ENCODE measurements at regions not wholly inside any gene's neighbourhood (a gene's known extent, or its start where the extent isn't known, plus 50 kb on each side); places are given as distances from the start of the nearest gene placed in this dataset.
"Not testable (repeated sequence)": the region's sequence is repeated elsewhere in the genome, so short reads cannot be mapped to it uniquely, and the experiment has no call there.

- Mint-ChIP-seq H3K27ac (ENCODE audit: unreplicated experiment) (no peak overlapping the region), H3K36me3 (ENCODE audit: low read depth, unreplicated experiment) (no peaks in the 10 kb centered on the region), H3K27me3 (ENCODE audit: low read depth, unreplicated experiment) (no peaks in the 10 kb centered on the region), H3K4me1 (ENCODE audit: low read depth, unreplicated experiment) (no peaks in the 10 kb centered on the region), H3K9me3 (ENCODE audit: unreplicated experiment) (no peaks in the 10 kb centered on the region), H3K4me3 (ENCODE audit: unreplicated experiment) (no peak overlapping the region)
- no peaks in the 10 kb centered on the region for H3K36me3 ChIP-seq (ENCODE audit: insufficient read depth, low read length)
- no peak overlapping the region for H2AFZ ChIP-seq (ENCODE audit: low read depth, low read length)
- no peaks in the 10 kb centered on the region for H3K27me3 ChIP-seq (ENCODE audit: insufficient read depth, low read length)
- no peak overlapping the region for H3K27ac ChIP-seq (ENCODE audit: low read depth, low read length)
- H3K79me2 ChIP-seq (ENCODE audit: insufficient read depth, low read length): no peaks in the 10 kb centered on the region
- peak; percentile 32 for FAIRE-seq
- no peaks in the 10 kb centered on the region for H3K4me1 ChIP-seq (ENCODE audit: insufficient read depth, low read length)
- H4K20me1 ChIP-seq (ENCODE audit: insufficient read depth, low read length): no peaks in the 10 kb centered on the region
- no peak overlapping the region for H3K9ac ChIP-seq (ENCODE audit: low read length)
- DNase-seq (ENCODE audit: low read depth): no peak
- TF ChIP-seq EZH2 (IDR thresholded peaks at IDR 0.05; ENCODE audit: insufficient read depth, low read length): no peak
- TF ChIP-seq CTCF (IDR thresholded peaks at IDR 0.05; ENCODE audit: insufficient read depth, low read depth, low read length): no peak
- no peak overlapping the region for H3K4me3 ChIP-seq (ENCODE audit: insufficient read depth, low read depth, low read length)
- H3K9me3 ChIP-seq (ENCODE audit: insufficient read depth, low read depth, low read length): no peaks in the 10 kb centered on the region
- H3K4me2 ChIP-seq (ENCODE audit: low read length): no peak overlapping the region
Measured at GRCh38 chrX:34470507-34470906, 186.6 kb downstream of the TMEM47 start.

DNA sequence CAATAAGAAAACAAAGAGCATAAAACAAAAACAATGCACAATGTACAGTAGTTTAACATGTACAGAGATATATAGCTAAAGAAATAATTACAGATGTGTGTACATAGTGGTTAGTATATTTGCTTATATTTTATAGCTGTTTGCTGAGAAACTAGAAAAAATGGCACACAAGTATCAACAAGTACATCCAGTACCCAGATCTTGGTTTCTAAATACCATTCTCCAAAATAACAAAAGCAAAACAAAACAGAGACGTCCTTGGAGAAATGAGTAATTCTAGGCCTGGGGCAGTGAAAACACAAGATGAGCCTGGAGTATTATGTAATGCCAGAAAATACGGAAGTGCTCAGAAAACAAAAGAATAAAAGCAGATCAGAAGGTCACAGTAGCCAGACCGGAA, 189.6 kb downstream of the TMEM47 start:
- no peak for DNase-seq (ENCODE audit: low read depth)
- H4K20me1 ChIP-seq (ENCODE audit: insufficient read depth, low read length): no peaks in the 10 kb centered on the region
- H2AFZ ChIP-seq (ENCODE audit: low read depth, low read length): no peak overlapping the region
- no peaks in the 10 kb centered on the region for H3K27me3 ChIP-seq (ENCODE audit: insufficient read depth, low read length)
- no peaks in the 10 kb centered on the region for H3K9me3 Mint-ChIP-seq (ENCODE audit: unreplicated experiment)
- no peaks in the 10 kb centered on the region for H3K27me3 Mint-ChIP-seq (ENCODE audit: low read depth, unreplicated experiment)
- H3K9me3 ChIP-seq (ENCODE audit: insufficient read depth, low read depth, low read length): no peaks in the 10 kb centered on the region
- FAIRE-seq: peak; percentile 41
- no peak overlapping the region for H3K4me3 ChIP-seq (ENCODE audit: insufficient read depth, low read depth, low read length)
- H3K4me1 Mint-ChIP-seq (ENCODE audit: low read depth, unreplicated experiment): no peaks in the 10 kb centered on the region
- no peak overlapping the region for H3K4me2 ChIP-seq (ENCODE audit: low read length)
- H3K36me3 Mint-ChIP-seq (ENCODE audit: low read depth, unreplicated experiment): no peaks in the 10 kb centered on the region
- no peak overlapping the region for H3K9ac ChIP-seq (ENCODE audit: low read length)
- no peak overlapping the region for H3K27ac ChIP-seq (ENCODE audit: low read depth, low read length)
- H3K4me3 Mint-ChIP-seq (ENCODE audit: unreplicated experiment): no peak overlapping the region
- no peaks in the 10 kb centered on the region for H3K36me3 ChIP-seq (ENCODE audit: insufficient read depth, low read length)
- H3K79me2 ChIP-seq (ENCODE audit: insufficient read depth, low read length): no peaks in the 10 kb centered on the region
- H3K27ac Mint-ChIP-seq (ENCODE audit: unreplicated experiment): no peak overlapping the region
- no peaks in the 10 kb centered on the region for H3K4me1 ChIP-seq (ENCODE audit: insufficient read depth, low read length)
- no peak for TF ChIP-seq CTCF (IDR thresholded peaks at IDR 0.05; ENCODE audit: insufficient read depth, low read depth, low read length)
- TF ChIP-seq EZH2 (IDR thresholded peaks at IDR 0.05; ENCODE audit: insufficient read depth, low read length): no peak

GRCh38 chrX:34463220-34463619, 193.9 kb downstream of the TMEM47 start:
- H3K9me3 Mint-ChIP-seq (ENCODE audit: unreplicated experiment); H4K20me1 ChIP-seq (ENCODE audit: insufficient read depth, low read length); DNase-seq (ENCODE audit: low read depth); H3K4me3 ChIP-seq (ENCODE audit: insufficient read depth, low read depth, low read length); H3K4me1 ChIP-seq (ENCODE audit: insufficient read depth, low read length); H3K36me3 ChIP-seq (ENCODE audit: insufficient read depth, low read length); H3K27me3 ChIP-seq (ENCODE audit: insufficient read depth, low read length); H3K27ac ChIP-seq (ENCODE audit: low read depth, low read length); H3K4me1 Mint-ChIP-seq (ENCODE audit: low read depth, unreplicated experiment); H3K27ac Mint-ChIP-seq (ENCODE audit: unreplicated experiment); H3K4me2 ChIP-seq (ENCODE audit: low read length); H2AFZ ChIP-seq (ENCODE audit: low read depth, low read length); H3K79me2 ChIP-seq (ENCODE audit: insufficient read depth, low read length); H3K27me3 Mint-ChIP-seq (ENCODE audit: low read depth, unreplicated experiment); FAIRE-seq; H3K9me3 ChIP-seq (ENCODE audit: insufficient read depth, low read depth, low read length); H3K9ac ChIP-seq (ENCODE audit: low read length); H3K36me3 Mint-ChIP-seq (ENCODE audit: low read depth, unreplicated experiment); H3K4me3 Mint-ChIP-seq (ENCODE audit: unreplicated experiment): not testable (repeated sequence)

DNA sequence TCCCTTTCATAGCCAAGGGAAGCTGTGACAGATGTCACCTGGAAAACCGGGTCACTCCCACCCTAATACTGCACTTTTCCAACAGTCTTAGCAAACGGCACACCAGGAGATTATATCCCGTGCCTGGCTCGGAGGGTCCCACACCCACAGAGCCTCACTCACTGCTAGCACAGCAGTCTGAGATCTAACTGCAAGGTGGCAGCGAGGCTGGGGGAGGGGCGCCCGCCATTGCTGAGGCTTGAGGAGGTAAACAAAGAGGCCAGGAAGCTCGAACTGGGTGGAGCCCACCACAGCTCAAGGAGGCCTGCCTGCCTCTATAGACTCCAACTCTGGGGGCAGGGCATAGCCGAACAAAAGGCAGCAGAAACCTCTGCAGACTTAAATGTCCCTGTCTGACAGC, 199.2 kb downstream of the TMEM47 start:
- H3K4me1 ChIP-seq (ENCODE audit: insufficient read depth, low read length); FAIRE-seq; H3K36me3 Mint-ChIP-seq (ENCODE audit: low read depth, unreplicated experiment); H3K27ac ChIP-seq (ENCODE audit: low read depth, low read length); H3K9ac ChIP-seq (ENCODE audit: low read length); H3K79me2 ChIP-seq (ENCODE audit: insufficient read depth, low read length); H3K27me3 Mint-ChIP-seq (ENCODE audit: low read depth, unreplicated experiment); H3K27me3 ChIP-seq (ENCODE audit: insufficient read depth, low read length); H3K9me3 ChIP-seq (ENCODE audit: insufficient read depth, low read depth, low read length); H3K9me3 Mint-ChIP-seq (ENCODE audit: unreplicated experiment); H3K4me3 ChIP-seq (ENCODE audit: insufficient read depth, low read depth, low read length); H3K4me3 Mint-ChIP-seq (ENCODE audit: unreplicated experiment); H2AFZ ChIP-seq (ENCODE audit: low read depth, low read length); H3K36me3 ChIP-seq (ENCODE audit: insufficient read depth, low read length); H3K4me2 ChIP-seq (ENCODE audit: low read length); DNase-seq (ENCODE audit: low read depth); H3K27ac Mint-ChIP-seq (ENCODE audit: unreplicated experiment); H3K4me1 Mint-ChIP-seq (ENCODE audit: low read depth, unreplicated experiment); H4K20me1 ChIP-seq (ENCODE audit: insufficient read depth, low read length): not testable (repeated sequence)
